ENCODE measurements at regions not wholly inside any gene's neighbourhood (a gene's known extent, or its start where the extent isn't known, plus 50 kb on each side); places are given as distances from the start of the nearest gene placed in this dataset.

- H3K36me3 ChIP-seq (ENCODE audit: control insufficient read depth in 2 of 2, insufficient read depth in 2 of 2, low read length in 1 of 2) = no peaks in the 10 kb centered on the region
- H3K4me1 ChIP-seq (ENCODE audit: control insufficient read depth in 2 of 2, insufficient read depth in 2 of 2, low read length in 1 of 2) = peaks cover 6 to 7% of the 10 kb centered on the region in 2 donors
- H3K27me3 ChIP-seq (ENCODE audit: control insufficient read depth in 1 of 2, insufficient read depth in 2 of 2, low read length in 2 of 2) = no peaks in the 10 kb centered on the region
- peak overlapping the region; percentile 35 to 63 for H3K27ac ChIP-seq (ENCODE audit: low read depth in 2 of 2, low read length in 1 of 2)
- H3K9me3 ChIP-seq (ENCODE audit: control insufficient read depth in 2 of 2, insufficient read depth in 1 of 2, low read depth in 1 of 2, low read length in 1 of 2) = no peaks in the 10 kb centered on the region
- 94 to 96% methylated on average over 9 of the region's 9 CpGs for WGBS, 2 donors
- no peak overlapping the region for H3K4me3 ChIP-seq (ENCODE audit: low read depth in 1 of 2, low read length in 2 of 2)
Observed at GRCh38 chr1:8115769-8116167, 89.7 kb upstream of the ERRFI1 start.

DNA sequence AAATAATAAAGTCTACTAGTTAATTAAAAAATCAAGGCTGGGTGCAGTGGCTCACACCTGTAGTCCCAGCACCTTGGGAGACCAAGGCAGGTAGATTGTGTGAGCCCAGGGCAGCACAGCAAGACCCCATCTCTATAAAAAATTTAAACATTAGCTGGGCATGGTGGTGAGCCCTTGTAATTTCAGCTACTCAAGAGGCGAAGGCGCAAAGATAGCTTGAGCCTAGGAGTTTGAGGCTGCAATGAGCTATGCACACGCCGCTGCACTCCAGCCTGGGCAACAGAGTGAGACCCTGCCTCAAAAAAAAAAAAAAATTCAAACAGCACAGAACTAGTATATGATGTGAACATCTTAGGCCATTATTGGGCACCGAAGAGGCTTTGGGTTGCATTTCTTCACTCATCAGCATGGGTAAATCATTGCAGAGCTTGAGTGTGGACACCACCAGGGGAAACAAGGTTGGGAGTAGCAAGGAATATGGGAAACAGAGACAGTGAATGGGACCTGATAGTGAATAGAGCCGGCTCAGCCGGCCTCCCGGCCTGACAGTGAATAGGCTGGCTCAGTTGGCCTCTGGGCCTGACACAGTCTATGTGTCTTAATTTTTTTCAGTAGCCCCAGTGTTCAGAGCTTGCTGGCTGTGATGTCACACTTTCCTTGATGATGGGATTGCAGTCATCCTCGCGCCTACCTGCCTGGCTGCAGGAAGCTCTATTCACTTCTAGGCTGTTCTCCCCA is 89.1 kb upstream of the ERRFI1 start:
- Histone ChIP-seq H3K36me3 (ENCODE audit: control insufficient read depth in 2 of 2, insufficient read depth in 2 of 2, low read length in 1 of 2) (no peaks in the 10 kb centered on the region), H3K27ac (ENCODE audit: low read depth in 2 of 2, low read length in 1 of 2) (peak overlapping the region; percentile 35 to 63), H3K4me1 (ENCODE audit: control insufficient read depth in 2 of 2, insufficient read depth in 2 of 2, low read length in 1 of 2) (peaks cover 6 to 7% of the 10 kb centered on the region in 2 donors), H3K4me3 (ENCODE audit: low read depth in 1 of 2, low read length in 2 of 2) (no peak overlapping the region), H3K9me3 (ENCODE audit: control insufficient read depth in 2 of 2, insufficient read depth in 1 of 2, low read depth in 1 of 2, low read length in 1 of 2) (no peaks in the 10 kb centered on the region), H3K27me3 (ENCODE audit: control insufficient read depth in 1 of 2, insufficient read depth in 2 of 2, low read length in 2 of 2) (no peaks in the 10 kb centered on the region)
- 93 to 97% methylated on average over 10 of the region's 10 CpGs for WGBS, 2 donors

GRCh38 chr1:8113262-8114220 is 87.4 kb upstream of the ERRFI1 start:
- Histone ChIP-seq H3K27ac (ENCODE audit: low read depth in 2 of 2, low read length in 1 of 2) (no peak overlapping the region), H3K4me1 (ENCODE audit: control insufficient read depth in 2 of 2, insufficient read depth in 2 of 2, low read length in 1 of 2) (peaks cover 6 to 7% of the 10 kb centered on the region in 2 donors)

GRCh38 chr1:8112611-8113261 is 86.6 kb upstream of the ERRFI1 start:
- Histone ChIP-seq H3K4me1 (ENCODE audit: control insufficient read depth in 2 of 2, insufficient read depth in 2 of 2, low read length in 1 of 2) (peaks cover 3 to 6% of the 10 kb centered on the region in 2 donors), H3K27me3 (ENCODE audit: control insufficient read depth in 1 of 2, insufficient read depth in 2 of 2, low read length in 2 of 2) (no peaks in the 10 kb centered on the region), H3K4me3 (ENCODE audit: low read depth in 1 of 2, low read length in 2 of 2) (no peak overlapping the region), H3K27ac (ENCODE audit: low read depth in 2 of 2, low read length in 1 of 2) (no peak overlapping the region), H3K36me3 (ENCODE audit: control insufficient read depth in 2 of 2, insufficient read depth in 2 of 2, low read length in 1 of 2) (no peaks in the 10 kb centered on the region), H3K9me3 (ENCODE audit: control insufficient read depth in 2 of 2, insufficient read depth in 1 of 2, low read depth in 1 of 2, low read length in 1 of 2) (no peaks in the 10 kb centered on the region)
- WGBS, 2 donors = 81 to 82% methylated on average over 11 of the region's 11 CpGs

More at GRCh38 chr1:8113262-8114220, 87.4 kb upstream of the ERRFI1 start:
- no peaks in the 10 kb centered on the region for H3K9me3 ChIP-seq (ENCODE audit: control insufficient read depth in 2 of 2, insufficient read depth in 1 of 2, low read depth in 1 of 2, low read length in 1 of 2)
- H3K4me3 ChIP-seq (ENCODE audit: low read depth in 1 of 2, low read length in 2 of 2) = no peak overlapping the region
- no peaks in the 10 kb centered on the region for H3K36me3 ChIP-seq (ENCODE audit: control insufficient read depth in 2 of 2, insufficient read depth in 2 of 2, low read length in 1 of 2)
- H3K27me3 ChIP-seq (ENCODE audit: control insufficient read depth in 1 of 2, insufficient read depth in 2 of 2, low read length in 2 of 2) = no peaks in the 10 kb centered on the region
- WGBS, 2 donors = 64 to 66% methylated on average over 17 of the region's 17 CpGs

- WGBS, 2 donors = 87 to 90% methylated on average over 4 of the region's 4 CpGs
- Histone ChIP-seq H3K4me3 (ENCODE audit: low read depth in 1 of 2, low read length in 2 of 2) (no peak overlapping the region), H3K9me3 (ENCODE audit: control insufficient read depth in 2 of 2, insufficient read depth in 1 of 2, low read depth in 1 of 2, low read length in 1 of 2) (no peaks in the 10 kb centered on the region), H3K27ac (ENCODE audit: low read depth in 2 of 2, low read length in 1 of 2) (no peak overlapping the region), H3K36me3 (ENCODE audit: control insufficient read depth in 2 of 2, insufficient read depth in 2 of 2, low read length in 1 of 2) (no peaks in the 10 kb centered on the region), H3K27me3 (ENCODE audit: control insufficient read depth in 1 of 2, insufficient read depth in 2 of 2, low read length in 2 of 2) (no peaks in the 10 kb centered on the region), H3K4me1 (ENCODE audit: control insufficient read depth in 2 of 2, insufficient read depth in 2 of 2, low read length in 1 of 2) (peaks cover 3 to 6% of the 10 kb centered on the region in 2 donors)
Observed at GRCh38 chr1:8111560-8111959, 85.5 kb upstream of the ERRFI1 start.

GRCh38 chr1:8109216-8109615 is 83.1 kb upstream of the ERRFI1 start:
- no peaks in the 10 kb centered on the region for H3K9me3 ChIP-seq (ENCODE audit: control insufficient read depth in 2 of 2, insufficient read depth in 1 of 2, low read depth in 1 of 2, low read length in 1 of 2)
- H3K4me1 ChIP-seq (ENCODE audit: control insufficient read depth in 2 of 2, insufficient read depth in 2 of 2, low read length in 1 of 2) = no peaks in the 10 kb centered on the region
- no peaks in the 10 kb centered on the region for H3K36me3 ChIP-seq (ENCODE audit: control insufficient read depth in 2 of 2, insufficient read depth in 2 of 2, low read length in 1 of 2)
- no peaks in the 10 kb centered on the region for H3K27me3 ChIP-seq (ENCODE audit: control insufficient read depth in 1 of 2, insufficient read depth in 2 of 2, low read length in 2 of 2)
- H3K4me3 ChIP-seq (ENCODE audit: low read depth in 1 of 2, low read length in 2 of 2) = no peak overlapping the region
- no peak overlapping the region for H3K27ac ChIP-seq (ENCODE audit: low read depth in 2 of 2, low read length in 1 of 2)
- 92 to 93% methylated on average over 4 of the region's 4 CpGs for WGBS, 2 donors

GRCh38 chr1:8107897-8108296 is 81.8 kb upstream of the ERRFI1 start:
- H3K4me1 ChIP-seq (ENCODE audit: control insufficient read depth in 2 of 2, insufficient read depth in 2 of 2, low read length in 1 of 2) = no peaks in the 10 kb centered on the region
- WGBS, 2 donors = 94 to 97% methylated on average over 4 of the region's 4 CpGs

GRCh38 chr1:8104278-8105236 is 78.4 kb upstream of the ERRFI1 start:
- Histone ChIP-seq H3K27me3 (ENCODE audit: control insufficient read depth in 1 of 2, insufficient read depth in 2 of 2, low read length in 2 of 2) (no peaks in the 10 kb centered on the region), H3K36me3 (ENCODE audit: control insufficient read depth in 2 of 2, insufficient read depth in 2 of 2, low read length in 1 of 2) (no peaks in the 10 kb centered on the region), H3K4me3 (ENCODE audit: low read depth in 1 of 2, low read length in 2 of 2) (no peak overlapping the region), H3K9me3 (ENCODE audit: control insufficient read depth in 2 of 2, insufficient read depth in 1 of 2, low read depth in 1 of 2, low read length in 1 of 2) (no peaks in the 10 kb centered on the region), H3K4me1 (ENCODE audit: control insufficient read depth in 2 of 2, insufficient read depth in 2 of 2, low read length in 1 of 2) (no peaks in the 10 kb centered on the region), H3K27ac (ENCODE audit: low read depth in 2 of 2, low read length in 1 of 2) (no peak overlapping the region)
- 81 to 84% methylated on average over 16 of the region's 16 CpGs for WGBS, 2 donors

More at GRCh38 chr1:8107897-8108296, 81.8 kb upstream of the ERRFI1 start:
- Histone ChIP-seq H3K27ac (ENCODE audit: low read depth in 2 of 2, low read length in 1 of 2) (no peak overlapping the region), H3K9me3 (ENCODE audit: control insufficient read depth in 2 of 2, insufficient read depth in 1 of 2, low read depth in 1 of 2, low read length in 1 of 2) (no peaks in the 10 kb centered on the region), H3K36me3 (ENCODE audit: control insufficient read depth in 2 of 2, insufficient read depth in 2 of 2, low read length in 1 of 2) (no peaks in the 10 kb centered on the region), H3K27me3 (ENCODE audit: control insufficient read depth in 1 of 2, insufficient read depth in 2 of 2, low read length in 2 of 2) (no peaks in the 10 kb centered on the region), H3K4me3 (ENCODE audit: low read depth in 1 of 2, low read length in 2 of 2) (no peak overlapping the region)
